Osteoblast (primary cell): ENCODE measurements at regions not wholly inside any gene's neighbourhood (a gene's known extent, or its start where the extent isn't known, plus 50 kb on each side); places are given as distances from the start of the nearest gene placed in this dataset.

Experiments
- DNase-seq: peaks from one replicate; pipeline ENCODE4 v3.0.0; 2011; ENCODE audit warnings: low spot score, mixed read lengths; ENCODE audit not compliant: insufficient read length; ENCODE audit errors: missing footprints
- H2AFZ ChIP-seq: 2 replicates; pipeline ENCODE4 v1.6.0; 2011; ENCODE audit warnings: mild to moderate bottlenecking, low read length
- H3K27ac ChIP-seq: 2 replicates; pipeline ENCODE4 v1.5.1; 2011; ENCODE audit warnings: mild to moderate bottlenecking, low read depth, low read length, moderate library complexity
- H3K27me3 ChIP-seq: 2 replicates; pipeline ENCODE4 v1.6.0; 2012; ENCODE audit warnings: mild to moderate bottlenecking, control low read depth, inconsistent platforms, low read length, moderate library complexity; ENCODE audit not compliant: insufficient read depth
- H3K36me3 ChIP-seq: 2 replicates; pipeline ENCODE4 v1.5.1; 2011; ENCODE audit warnings: mild to moderate bottlenecking, low read length, control low read depth, moderate library complexity; ENCODE audit not compliant: insufficient read depth
- H3K4me1 ChIP-seq: 2 replicates; pipeline ENCODE4 v1.5.1; 2011; ENCODE audit warnings: mild to moderate bottlenecking, low read length, control low read depth, moderate library complexity; ENCODE audit not compliant: insufficient read depth
- H3K4me2 ChIP-seq: 2 replicates; pipeline ENCODE4 v1.6.0; 2011; ENCODE audit warnings: mild to moderate bottlenecking, low read length; ENCODE audit not compliant: insufficient read depth
- H3K4me3 ChIP-seq: fragments of 200-600 bp; sonication (generic); 3 replicates; pipeline ENCODE4 v1.5.1; 2012; ENCODE audit warnings: mild to moderate bottlenecking, low read length, inconsistent platforms; ENCODE audit not compliant: insufficient read depth
- H3K79me2 ChIP-seq: 2 replicates; pipeline ENCODE4 v1.6.0; 2012; ENCODE audit warnings: mild to moderate bottlenecking, low read length, control low read depth, inconsistent platforms; ENCODE audit not compliant: insufficient read depth
- H3K9me3 ChIP-seq: 2 replicates; pipeline ENCODE4 v1.5.1; 2011; ENCODE audit warnings: low read depth, low read length, control low read depth
- H4K20me1 ChIP-seq: 2 replicates; pipeline ENCODE4 v1.6.0; 2012; ENCODE audit warnings: mild to moderate bottlenecking, low read length, control low read depth; ENCODE audit not compliant: insufficient read depth
- TF ChIP-seq, protein P1 (sequence below): IDR thresholded peaks from 2 replicates; pipeline ENCODE4 v1.5.1; 2011; ENCODE audit warnings: mild to moderate bottlenecking, low read depth, low read length, moderate library complexity; ENCODE audit errors: extremely low read depth

GRCh38 chr7:77473229-77474005, 57.3 kb upstream of the GSAP start:
- no peaks in the 10 kb centered on the region for H3K4me1 ChIP-seq
- no peaks in the 10 kb centered on the region for H3K9me3 ChIP-seq
- H3K79me2 ChIP-seq = no peaks in the 10 kb centered on the region
- H3K36me3 ChIP-seq = no peaks in the 10 kb centered on the region
- no peak overlapping the region for H3K27ac ChIP-seq
- TF ChIP-seq, protein P1, sequence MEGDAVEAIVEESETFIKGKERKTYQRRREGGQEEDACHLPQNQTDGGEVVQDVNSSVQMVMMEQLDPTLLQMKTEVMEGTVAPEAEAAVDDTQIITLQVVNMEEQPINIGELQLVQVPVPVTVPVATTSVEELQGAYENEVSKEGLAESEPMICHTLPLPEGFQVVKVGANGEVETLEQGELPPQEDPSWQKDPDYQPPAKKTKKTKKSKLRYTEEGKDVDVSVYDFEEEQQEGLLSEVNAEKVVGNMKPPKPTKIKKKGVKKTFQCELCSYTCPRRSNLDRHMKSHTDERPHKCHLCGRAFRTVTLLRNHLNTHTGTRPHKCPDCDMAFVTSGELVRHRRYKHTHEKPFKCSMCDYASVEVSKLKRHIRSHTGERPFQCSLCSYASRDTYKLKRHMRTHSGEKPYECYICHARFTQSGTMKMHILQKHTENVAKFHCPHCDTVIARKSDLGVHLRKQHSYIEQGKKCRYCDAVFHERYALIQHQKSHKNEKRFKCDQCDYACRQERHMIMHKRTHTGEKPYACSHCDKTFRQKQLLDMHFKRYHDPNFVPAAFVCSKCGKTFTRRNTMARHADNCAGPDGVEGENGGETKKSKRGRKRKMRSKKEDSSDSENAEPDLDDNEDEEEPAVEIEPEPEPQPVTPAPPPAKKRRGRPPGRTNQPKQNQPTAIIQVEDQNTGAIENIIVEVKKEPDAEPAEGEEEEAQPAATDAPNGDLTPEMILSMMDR = no peak
- H3K4me3 ChIP-seq = no peak overlapping the region
- no peak for DNase-seq
- H3K27me3 ChIP-seq = no peaks in the 10 kb centered on the region
- peak overlapping the region; percentile 41 for H2AFZ ChIP-seq
- H4K20me1 ChIP-seq = no peaks in the 10 kb centered on the region
- no peak overlapping the region for H3K4me2 ChIP-seq

GRCh38 chr7:77469927-77470326, 53.8 kb upstream of the GSAP start:
- Histone ChIP-seq H3K27me3 (no peaks in the 10 kb centered on the region), H2AFZ (no peak overlapping the region), H3K27ac (no peak overlapping the region), H3K36me3 (no peaks in the 10 kb centered on the region), H3K9me3 (no peaks in the 10 kb centered on the region), H3K4me1 (no peaks in the 10 kb centered on the region), H4K20me1 (no peaks in the 10 kb centered on the region), H3K79me2 (no peaks in the 10 kb centered on the region), H3K4me3 (no peak overlapping the region), H3K4me2 (no peak overlapping the region)
- DNase-seq = no peak
- TF ChIP-seq, protein P1 = no peak

DNA sequence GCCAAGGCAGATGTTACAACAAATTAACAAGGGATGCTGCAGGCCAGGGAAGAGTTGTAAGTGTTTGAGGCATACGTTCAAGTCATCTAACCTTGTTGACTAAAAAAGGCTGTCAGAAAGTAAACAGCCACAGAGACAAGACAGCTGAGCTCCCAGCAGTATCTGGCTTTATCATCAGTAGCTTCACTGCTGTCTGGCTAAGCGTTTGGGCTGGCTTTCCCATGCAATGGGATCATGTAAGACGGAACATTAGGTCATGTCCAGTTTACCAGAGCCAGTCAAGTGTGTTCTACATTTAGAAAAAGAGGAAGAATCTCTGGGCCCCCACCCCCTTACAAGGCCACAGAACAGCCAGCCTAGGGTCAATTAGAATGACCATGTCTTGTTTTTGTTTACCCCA, 51.3 kb upstream of the GSAP start:
- Histone ChIP-seq H3K4me3 (no peak overlapping the region), H3K27me3 (no peaks in the 10 kb centered on the region), H3K4me1 (no peaks in the 10 kb centered on the region), H3K79me2 (no peaks in the 10 kb centered on the region), H2AFZ (no peak overlapping the region), H3K36me3 (no peaks in the 10 kb centered on the region), H3K9me3 (no peaks in the 10 kb centered on the region), H4K20me1 (no peaks in the 10 kb centered on the region), H3K4me2 (no peak overlapping the region), H3K27ac (no peak overlapping the region)
- TF ChIP-seq, protein P1 = no peak
- no peak for DNase-seq

DNA sequence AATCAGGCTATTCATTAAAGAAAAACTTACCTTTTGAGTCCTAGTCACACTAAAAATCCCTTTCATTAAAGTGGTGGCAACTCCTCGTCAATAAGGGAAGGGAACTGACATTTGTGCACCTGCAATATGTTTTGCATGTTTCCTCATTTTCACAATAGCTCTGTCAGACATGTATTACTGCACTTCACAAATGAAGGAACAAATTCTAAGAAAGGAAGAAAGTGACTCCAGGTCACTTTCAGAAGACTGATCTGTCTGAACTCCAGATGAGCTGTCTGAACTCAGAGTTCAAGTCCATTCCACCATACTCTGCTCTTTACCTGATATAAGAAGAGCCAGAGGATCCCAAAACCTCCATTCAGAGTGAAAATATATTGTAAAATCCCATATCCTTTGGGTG, 50.3 kb upstream of the GSAP start:
- Histone ChIP-seq H3K4me1 (no peaks in the 10 kb centered on the region), H3K79me2 (no peaks in the 10 kb centered on the region), H3K36me3 (no peaks in the 10 kb centered on the region), H2AFZ (no peak overlapping the region), H3K27me3 (no peaks in the 10 kb centered on the region), H3K4me2 (no peak overlapping the region), H4K20me1 (no peaks in the 10 kb centered on the region), H3K27ac (no peak overlapping the region), H3K4me3 (no peak overlapping the region), H3K9me3 (no peaks in the 10 kb centered on the region)
- TF ChIP-seq, protein P1 = no peak
- DNase-seq = no peak
